Urinary bladder (tissue), 3 donors: ENCODE measurements at regions not wholly inside any gene's neighbourhood (a gene's known extent, or its start where the extent isn't known, plus 50 kb on each side); places are given as distances from the start of the nearest gene placed in this dataset.

ENCODE experiments used
- DNase-seq: peaks from one replicate; pipeline ENCODE4 v3.0.0-alpha.2; 2015; ENCODE audit errors: extremely low spot score
- H3K27ac ChIP-seq: one replicate; pipeline ENCODE4 v1.5.1; 2013; ENCODE audit warnings: low read depth, mild to moderate bottlenecking, moderate library complexity
- H3K36me3 ChIP-seq: one replicate; pipeline ENCODE4 v1.6.1; 2013; ENCODE audit warnings: mild to moderate bottlenecking, moderate library complexity; ENCODE audit not compliant: insufficient read depth
- H3K4me1 ChIP-seq: one replicate; pipeline ENCODE4 v1.6.1; 2013; ENCODE audit warnings: mild to moderate bottlenecking, moderate library complexity; ENCODE audit not compliant: insufficient read depth
- H3K4me3 ChIP-seq: one replicate; pipeline ENCODE4 v1.5.1; 2013; ENCODE audit warnings: low read depth, low read length
- WGBS: extraction: QIAGEN DNeasy Blood & Tissue Kit; methylation state at CpG from one replicate; pipeline ENCODE4 v1.1.7; 2013; 5-methylcytosine and 5-hydroxymethylcytosine counted together
- donor health status: healthy with polysubstance abuse.
- donor health status: healthy.

GRCh38 chr2:144140891-144141290 is 379.0 kb downstream of the ZEB2 start:
- no peak overlapping the region for H3K4me3 ChIP-seq
- no peaks in the 10 kb centered on the region for H3K4me1 ChIP-seq
- WGBS = 78% methylated on average over 3 of the region's 3 CpGs
- no peak for DNase-seq
- H3K27ac ChIP-seq = no peak overlapping the region
- H3K36me3 ChIP-seq = peaks cover 1% of the 10 kb centered on the region

GRCh38 chr2:144137705-144138428 is 382.1 kb downstream of the ZEB2 start:
- H3K36me3 ChIP-seq = peaks cover 1% of the 10 kb centered on the region
- no peak overlapping the region for H3K4me3 ChIP-seq
- WGBS = 94% methylated on average over 5 of the region's 5 CpGs
- H3K27ac ChIP-seq = no peak overlapping the region
- DNase-seq = no peak
- no peaks in the 10 kb centered on the region for H3K4me1 ChIP-seq

GRCh38 chr2:144137272-144137671 is 382.6 kb downstream of the ZEB2 start:
- Histone ChIP-seq H3K36me3 (peaks cover under 1% of the 10 kb centered on the region), H3K27ac (no peak overlapping the region), H3K4me3 (no peak overlapping the region), H3K4me1 (no peaks in the 10 kb centered on the region)
- DNase-seq = no peak
- WGBS = 93% methylated on average over 1 of the region's 1 CpG

GRCh38 chr2:144136297-144137010 is 383.5 kb downstream of the ZEB2 start:
- Histone ChIP-seq H3K36me3 (no peaks in the 10 kb centered on the region), H3K27ac (no peak overlapping the region), H3K4me1 (no peaks in the 10 kb centered on the region), H3K4me3 (no peak overlapping the region)
- 97% methylated on average over 4 of the region's 4 CpGs for WGBS
- DNase-seq = no peak

- 77% methylated on average over 7 of the region's 7 CpGs for WGBS
- DNase-seq = no peak
- H3K4me3 ChIP-seq = no peak overlapping the region
- no peaks in the 10 kb centered on the region for H3K36me3 ChIP-seq
- H3K27ac ChIP-seq = no peak overlapping the region
- no peaks in the 10 kb centered on the region for H3K4me1 ChIP-seq
Observed at GRCh38 chr2:144133936-144134665, 385.8 kb downstream of the ZEB2 start.

- Histone ChIP-seq H3K4me1 (no peaks in the 10 kb centered on the region), H3K4me3 (no peak overlapping the region), H3K27ac (no peak overlapping the region), H3K36me3 (no peaks in the 10 kb centered on the region)
- 87% methylated on average over 2 of the region's 2 CpGs for WGBS
- DNase-seq = no peak
Observed at GRCh38 chr2:144132357-144132756, 387.6 kb downstream of the ZEB2 start.

GRCh38 chr2:144131042-144131441 is 388.9 kb downstream of the ZEB2 start:
- no peak for DNase-seq
- Histone ChIP-seq H3K4me1 (no peaks in the 10 kb centered on the region), H3K27ac (no peak overlapping the region), H3K4me3 (no peak overlapping the region), H3K36me3 (no peaks in the 10 kb centered on the region)
- WGBS = 87% methylated on average over 5 of the region's 5 CpGs

GRCh38 chr2:144130551-144130950 is 389.4 kb downstream of the ZEB2 start:
- H3K36me3 ChIP-seq = no peaks in the 10 kb centered on the region
- H3K4me1 ChIP-seq = no peaks in the 10 kb centered on the region
- no peak for DNase-seq
- no peak overlapping the region for H3K4me3 ChIP-seq
- no peak overlapping the region for H3K27ac ChIP-seq

- no peak for DNase-seq
- 95% methylated on average over 1 of the region's 1 CpG for WGBS
- H3K36me3 ChIP-seq = no peaks in the 10 kb centered on the region
- H3K4me3 ChIP-seq = no peak overlapping the region
- H3K4me1 ChIP-seq = no peaks in the 10 kb centered on the region
- H3K27ac ChIP-seq = no peak overlapping the region
Observed at GRCh38 chr2:144128130-144128746, 391.7 kb downstream of the ZEB2 start.

GRCh38 chr2:144127693-144128092 is 392.2 kb downstream of the ZEB2 start:
- Histone ChIP-seq H3K4me1 (no peaks in the 10 kb centered on the region), H3K36me3 (no peaks in the 10 kb centered on the region), H3K4me3 (no peak overlapping the region), H3K27ac (no peak overlapping the region)
- no peak for DNase-seq
- 91% methylated on average over 2 of the region's 2 CpGs for WGBS

GRCh38 chr2:144126302-144126701 is 393.6 kb downstream of the ZEB2 start:
- no peaks in the 10 kb centered on the region for H3K36me3 ChIP-seq
- no peak for DNase-seq
- H3K27ac ChIP-seq = no peak overlapping the region
- H3K4me1 ChIP-seq = no peaks in the 10 kb centered on the region
- no peak overlapping the region for H3K4me3 ChIP-seq
- WGBS = 92% methylated on average over 1 of the region's 1 CpG

GRCh38 chr2:144125751-144126150 is 394.2 kb downstream of the ZEB2 start:
- DNase-seq = no peak

GRCh38 chr2:144124882-144125281 is 395.0 kb downstream of the ZEB2 start:
- no peak overlapping the region for H3K4me3 ChIP-seq
- 95% methylated on average over 4 of the region's 4 CpGs for WGBS
- H3K36me3 ChIP-seq = no peaks in the 10 kb centered on the region
- DNase-seq = no peak
- H3K27ac ChIP-seq = no peak overlapping the region
- H3K4me1 ChIP-seq = no peaks in the 10 kb centered on the region

More at GRCh38 chr2:144125751-144126150, 394.2 kb downstream of the ZEB2 start:
- no peaks in the 10 kb centered on the region for H3K4me1 ChIP-seq
- no peak overlapping the region for H3K27ac ChIP-seq
- H3K36me3 ChIP-seq = no peaks in the 10 kb centered on the region
- no peak overlapping the region for H3K4me3 ChIP-seq
- 61% methylated on average over 2 of the region's 2 CpGs for WGBS
